GM12878 (cell line): ENCODE measurements at regions not wholly inside any gene's neighbourhood (a gene's known extent, or its start where the extent isn't known, plus 50 kb on each side); places are given as distances from the start of the nearest gene placed in this dataset.

Source experiments
- ASH2L ChIP-seq: fragments of 300-600, 200-600 bp; sonication (generic); IDR thresholded peaks from 2 replicates; pipeline ENCODE4 v1.6.1; 2017; ENCODE audit warnings: low read depth, mild to moderate bottlenecking, borderline replicate concordance
- CEBPZ ChIP-seq: fragments of 150-350 bp; IDR thresholded peaks from 2 replicates; pipeline ENCODE4 v1.6.1; 2016; ENCODE audit warnings: low read depth, low read length
- FOXK2 ChIP-seq: fragments of 450-650 bp; IDR thresholded peaks from 2 replicates; pipeline ENCODE4 v1.6.1; 2017; ENCODE audit warnings: mild to moderate bottlenecking, moderate library complexity
- NR2F1 ChIP-seq: fragments of 450-650 bp; conservative IDR thresholded peaks from 2 replicates; pipeline ENCODE4 v1.6.1; 2017; ENCODE audit warnings: mild to moderate bottlenecking
- RB1 ChIP-seq: fragments of 450-650 bp; formaldehyde crosslinking; IDR thresholded peaks from 2 replicates; pipeline ENCODE4 v1.6.1; 2017; ENCODE audit warnings: mild to moderate bottlenecking, borderline replicate concordance
- RELB ChIP-seq: fragments of 450-650 bp; IDR thresholded peaks from 2 replicates; pipeline ENCODE4 v1.6.1; 2017; ENCODE audit warnings: low read depth, mild to moderate bottlenecking, moderate library complexity
- SRF ChIP-seq, 2 experiments: IDR thresholded peaks; 2 replicates each; pipeline ENCODE4 v1.6.1; 2011; ENCODE audit warnings: low read depth in 2 of 2, low read length in 2 of 2, mild to moderate bottlenecking in 1 of 2, moderate library complexity in 1 of 2
- SUZ12 ChIP-seq: fragments of 200-600 bp; sonication (generic); IDR thresholded peaks from one replicate; pipeline ENCODE4 v1.6.1; 2018; ENCODE audit warnings: antibody characterized with exemption, mild to moderate bottlenecking; ENCODE audit not compliant: unreplicated experiment
- TARDBP ChIP-seq: IDR thresholded peaks from 2 replicates; pipeline ENCODE4 v1.6.1; 2016; ENCODE audit warnings: borderline replicate concordance
- ZBTB11 ChIP-seq: fragments of 450-650 bp; formaldehyde crosslinking; IDR thresholded peaks from 2 replicates; pipeline ENCODE4 v1.5.0; 2022; ENCODE audit warnings: mild to moderate bottlenecking, missing genetic modification characterization

GRCh38 chr17:444879-445454 is 92.4 kb upstream of the RPH3AL start (continued):
- TF ChIP-seq ZBTB11 (CRISPR knock-in tag) (no peak), RB1 (no peak), NR2F1 (no peak), RELB (no peak), TARDBP (no peak), SRF (IDR thresholded peaks at IDR 0.05; ENCODE audit: low read depth in 2 of 2, low read length in 2 of 2) (no peak), SUZ12 (no peak), CEBPZ (no peak), FOXK2 (no peak), ASH2L (no peak)
